ENCODE measurements at regions not wholly inside any gene's neighbourhood (a gene's known extent, or its start where the extent isn't known, plus 50 kb on each side); places are given as distances from the start of the nearest gene placed in this dataset.

DNA sequence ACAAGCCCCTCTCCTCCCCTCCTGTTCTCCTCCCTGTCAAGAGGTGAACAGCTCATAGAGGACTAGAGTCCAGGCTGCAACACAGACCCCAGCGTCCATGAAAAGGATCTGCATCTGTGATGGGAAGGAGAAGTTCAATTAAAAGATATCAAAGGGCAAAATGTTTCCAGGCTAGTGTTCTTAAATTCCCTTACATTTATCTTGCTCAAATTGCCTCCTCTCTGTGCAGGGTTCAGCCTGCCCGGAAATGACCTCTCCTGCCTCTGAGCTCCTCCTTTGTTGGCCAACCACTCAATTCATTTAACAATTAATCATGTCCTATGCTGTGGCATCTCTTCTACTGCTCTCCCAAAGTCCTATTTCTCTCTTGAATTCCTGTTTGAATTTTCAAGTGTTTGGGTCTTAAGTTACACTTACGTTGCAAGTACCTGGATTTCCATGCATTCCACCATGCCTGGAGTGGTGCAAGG is 105.3 kb downstream of the TSN start:
- 81% methylated on average over 3 of the region's 3 CpGs for WGBS
- 0 out of 2 replicates have a peak, but pooled peaks cover 4% of the 10 kb centered on the region for H3K9me3 ChIP-seq (ENCODE audit: insufficient read depth, low read depth, low read length)
- H3K27me3 ChIP-seq (ENCODE audit: insufficient read depth, low read length), result no peaks in the 10 kb centered on the region
- H3K4me3 ChIP-seq (ENCODE audit: low read length), result no peak overlapping the region
- no peak overlapping the region for H3K27ac ChIP-seq (ENCODE audit: low read depth, low read length)
- no peaks in the 10 kb centered on the region for H3K36me3 ChIP-seq (ENCODE audit: insufficient read depth, low read length)
- H3K9ac ChIP-seq (ENCODE audit: low read depth, low read length), result no peak overlapping the region
- no peaks in the 10 kb centered on the region for H3K4me1 ChIP-seq (ENCODE audit: insufficient read depth, low read length)

DNA sequence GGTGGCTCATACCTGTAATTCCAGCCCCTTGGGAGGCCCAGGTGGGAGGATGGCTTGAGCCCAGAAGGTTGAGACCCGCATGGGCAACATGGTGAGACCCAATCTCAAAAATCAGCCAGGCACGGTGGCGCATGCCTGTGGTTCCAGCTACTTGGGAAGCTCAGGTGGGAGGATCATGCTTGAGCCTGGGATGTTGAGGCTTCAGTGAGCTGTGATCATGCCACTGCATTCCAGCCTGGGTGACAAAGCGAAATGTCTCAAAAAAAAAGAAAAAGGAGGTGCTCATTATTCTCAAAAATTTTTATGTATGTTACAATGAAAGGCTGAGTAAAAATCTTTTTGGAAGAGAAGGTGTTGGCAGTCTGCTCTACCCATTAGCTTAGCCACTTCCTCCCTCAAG is 106.8 kb downstream of the TSN start:
- Histone ChIP-seq H3K27me3 (ENCODE audit: insufficient read depth, low read length) (no peaks in the 10 kb centered on the region), H3K9ac (ENCODE audit: low read depth, low read length) (no peak overlapping the region), H3K4me1 (ENCODE audit: insufficient read depth, low read length) (no peaks in the 10 kb centered on the region), H3K27ac (ENCODE audit: low read depth, low read length) (no peak overlapping the region), H3K36me3 (ENCODE audit: insufficient read depth, low read length) (no peaks in the 10 kb centered on the region), H3K4me3 (ENCODE audit: low read length) (no peak overlapping the region), H3K9me3 (ENCODE audit: insufficient read depth, low read depth, low read length) (0 out of 2 replicates have a peak, but pooled peaks cover 4% of the 10 kb centered on the region)
- WGBS, result 97% methylated on average over 4 of the region's 4 CpGs

DNA sequence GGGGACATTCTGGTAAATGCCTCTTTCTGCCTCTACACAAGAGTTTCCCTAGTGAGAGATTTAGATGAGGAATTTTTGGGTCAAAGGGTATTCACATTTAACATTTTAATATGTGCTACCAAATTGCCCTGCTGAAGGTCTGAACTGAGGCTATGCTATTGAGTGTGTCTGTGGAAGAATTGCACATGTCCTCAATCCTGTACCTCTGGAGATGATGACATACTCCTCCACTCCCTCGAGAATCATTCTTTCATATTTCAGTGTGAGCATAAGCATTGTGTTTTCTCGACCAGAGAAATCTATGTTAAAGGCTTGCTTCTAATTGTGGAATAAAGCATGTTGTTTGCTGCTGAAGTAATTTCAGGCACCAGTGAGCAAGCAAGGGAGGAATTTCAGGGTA is 110.5 kb downstream of the TSN start:
- Histone ChIP-seq H3K36me3 (ENCODE audit: insufficient read depth, low read length) (no peaks in the 10 kb centered on the region), H3K27me3 (ENCODE audit: insufficient read depth, low read length) (no peaks in the 10 kb centered on the region), H3K9ac (ENCODE audit: low read depth, low read length) (no peak overlapping the region), H3K27ac (ENCODE audit: low read depth, low read length) (no peak overlapping the region), H3K9me3 (ENCODE audit: insufficient read depth, low read depth, low read length) (no peaks in the 10 kb centered on the region), H3K4me3 (ENCODE audit: low read length) (no peak overlapping the region), H3K4me1 (ENCODE audit: insufficient read depth, low read length) (no peaks in the 10 kb centered on the region)
- 88% methylated on average over 2 of the region's 2 CpGs for WGBS

DNA sequence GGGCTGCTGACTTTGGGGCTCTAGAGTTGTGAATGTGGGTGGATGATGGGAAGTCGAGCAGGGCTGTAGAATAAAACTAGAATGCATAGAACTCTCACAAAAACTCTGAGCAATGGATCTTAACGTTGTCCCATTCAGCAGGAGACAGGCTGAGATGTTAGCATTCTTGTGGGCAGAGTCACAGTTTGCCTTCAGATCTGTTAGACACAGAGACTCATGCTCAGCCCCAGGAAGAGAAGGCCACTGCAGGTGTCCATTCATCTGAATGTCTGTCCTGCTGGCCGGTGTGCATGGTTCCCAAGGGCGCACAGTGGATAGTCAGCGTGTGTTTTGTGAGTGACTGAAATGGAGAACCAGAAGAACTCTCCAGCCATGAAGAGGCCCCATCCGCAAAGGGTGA is 111.3 kb downstream of the TSN start:
- Histone ChIP-seq H3K4me3 (ENCODE audit: low read length) (no peak overlapping the region), H3K4me1 (ENCODE audit: insufficient read depth, low read length) (no peaks in the 10 kb centered on the region), H3K27me3 (ENCODE audit: insufficient read depth, low read length) (no peaks in the 10 kb centered on the region), H3K27ac (ENCODE audit: low read depth, low read length) (no peak overlapping the region), H3K9ac (ENCODE audit: low read depth, low read length) (no peak overlapping the region), H3K9me3 (ENCODE audit: insufficient read depth, low read depth, low read length) (no peaks in the 10 kb centered on the region), H3K36me3 (ENCODE audit: insufficient read depth, low read length) (no peaks in the 10 kb centered on the region)
- 90% methylated on average over 6 of the region's 6 CpGs for WGBS

DNA sequence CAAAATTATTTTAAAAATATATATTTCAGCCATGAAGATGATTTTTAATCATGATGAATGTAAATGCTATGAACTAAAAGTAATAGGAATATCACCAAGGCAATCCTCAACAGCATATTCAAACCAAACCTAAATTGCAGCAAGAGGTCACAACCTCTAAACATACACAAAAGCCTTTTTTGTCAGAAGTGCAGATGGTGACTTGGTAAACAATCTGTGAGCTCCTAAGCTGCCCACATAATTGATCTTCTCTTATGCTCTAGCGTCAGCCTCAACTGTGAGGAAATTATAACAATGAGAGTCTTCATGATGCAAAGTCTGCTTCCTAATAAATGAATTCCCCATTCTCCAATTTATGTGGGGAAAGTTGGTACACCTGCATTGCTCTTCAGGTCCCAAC is 113.2 kb downstream of the TSN start:
- H3K4me3 ChIP-seq (ENCODE audit: low read length), result no peak overlapping the region
- H3K9ac ChIP-seq (ENCODE audit: low read depth, low read length), result no peak overlapping the region; the same call in 1 of the 2 replicates
- H3K9me3 ChIP-seq (ENCODE audit: insufficient read depth, low read depth, low read length), result no peaks in the 10 kb centered on the region
- H3K36me3 ChIP-seq (ENCODE audit: insufficient read depth, low read length), result no peaks in the 10 kb centered on the region
- WGBS, result 88% methylated on average over 1 of the region's 1 CpG
- H3K4me1 ChIP-seq (ENCODE audit: insufficient read depth, low read length), result no peaks in the 10 kb centered on the region; the same call in 1 of the 2 replicates
- no peaks in the 10 kb centered on the region for H3K27me3 ChIP-seq (ENCODE audit: insufficient read depth, low read length)
- H3K27ac ChIP-seq (ENCODE audit: low read depth, low read length), result no peak overlapping the region

DNA sequence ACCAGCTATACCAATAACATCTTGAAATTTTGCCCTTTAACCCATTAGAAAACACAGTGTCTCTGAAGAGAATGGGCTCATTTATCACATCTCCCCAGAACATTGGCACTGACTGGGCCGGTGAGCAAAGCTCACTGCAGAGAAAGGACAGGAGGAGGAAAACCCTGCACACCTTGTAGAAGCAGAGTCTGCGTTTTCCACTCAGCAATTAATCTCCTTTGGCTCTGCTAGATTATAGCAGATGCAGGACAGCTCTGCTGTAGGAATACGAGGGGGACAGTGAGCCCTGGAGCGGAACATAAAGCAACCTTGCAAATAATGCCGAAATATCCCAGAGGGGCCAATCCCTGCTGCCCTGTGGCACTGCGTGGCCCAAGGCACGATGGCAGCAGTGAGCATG is 113.9 kb downstream of the TSN start:
- Histone ChIP-seq H3K27me3 (ENCODE audit: insufficient read depth, low read length) (no peaks in the 10 kb centered on the region), H3K4me1 (ENCODE audit: insufficient read depth, low read length) (no peaks in the 10 kb centered on the region; the same call in 1 of the 2 replicates), H3K36me3 (ENCODE audit: insufficient read depth, low read length) (no peaks in the 10 kb centered on the region), H3K4me3 (ENCODE audit: low read length) (no peak overlapping the region), H3K9me3 (ENCODE audit: insufficient read depth, low read depth, low read length) (no peaks in the 10 kb centered on the region), H3K9ac (ENCODE audit: low read depth, low read length) (no peak overlapping the region), H3K27ac (ENCODE audit: low read depth, low read length) (no peak overlapping the region)
- WGBS, result 88% methylated on average over 7 of the region's 7 CpGs

DNA sequence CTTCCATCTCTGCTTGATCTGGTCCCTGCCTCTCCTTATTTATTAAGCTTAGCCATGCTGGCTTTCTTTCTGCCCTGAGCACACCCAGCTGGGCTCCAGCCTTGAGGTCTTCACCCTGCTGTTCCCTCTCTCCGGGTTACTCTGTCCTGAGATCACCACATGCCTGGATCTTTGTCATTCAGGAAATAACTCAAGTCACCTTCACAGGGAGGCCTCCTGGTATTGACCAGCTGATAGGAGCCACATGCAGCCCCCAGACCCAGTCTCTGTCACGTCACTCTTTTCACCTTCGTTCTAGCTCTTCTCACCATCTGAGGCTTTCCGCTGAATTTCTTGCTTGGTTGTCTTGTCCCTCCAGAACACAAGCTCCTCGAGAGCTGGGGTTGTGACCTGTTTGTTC is 114.4 kb downstream of the TSN start:
- H3K27me3 ChIP-seq (ENCODE audit: insufficient read depth, low read length), result no peaks in the 10 kb centered on the region
- WGBS, result 85% methylated on average over 5 of the region's 5 CpGs
- H3K4me1 ChIP-seq (ENCODE audit: insufficient read depth, low read length), result no peaks in the 10 kb centered on the region; the same call in 1 of the 2 replicates
- H3K36me3 ChIP-seq (ENCODE audit: insufficient read depth, low read length), result no peaks in the 10 kb centered on the region
- H3K9me3 ChIP-seq (ENCODE audit: insufficient read depth, low read depth, low read length), result no peaks in the 10 kb centered on the region
- H3K27ac ChIP-seq (ENCODE audit: low read depth, low read length), result no peak overlapping the region
- no peak overlapping the region for H3K4me3 ChIP-seq (ENCODE audit: low read length)
- H3K9ac ChIP-seq (ENCODE audit: low read depth, low read length), result no peak overlapping the region

DNA sequence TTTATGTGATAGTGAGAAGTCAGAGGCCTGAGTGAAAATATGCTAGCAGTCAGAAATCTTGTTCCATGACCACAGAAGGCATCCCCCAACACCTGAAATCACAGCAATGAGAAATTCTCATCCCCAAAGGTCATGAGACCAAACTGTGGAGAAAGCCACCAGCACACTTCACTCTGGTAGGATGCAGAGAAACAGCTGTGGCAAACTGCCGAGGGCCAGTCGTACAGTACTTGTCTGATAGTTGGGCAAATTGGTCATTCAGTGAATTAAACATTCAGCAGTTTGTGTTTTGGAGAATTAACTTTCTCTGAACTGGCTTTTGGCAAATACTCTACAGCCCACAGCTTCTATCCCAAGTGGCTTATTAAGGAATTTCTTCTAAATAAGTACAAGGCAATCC is 117.2 kb downstream of the TSN start:
- Histone ChIP-seq H3K4me3 (ENCODE audit: low read length) (no peak overlapping the region), H3K36me3 (ENCODE audit: insufficient read depth, low read length) (no peaks in the 10 kb centered on the region), H3K27me3 (ENCODE audit: insufficient read depth, low read length) (no peaks in the 10 kb centered on the region), H3K27ac (ENCODE audit: low read depth, low read length) (no peak overlapping the region), H3K4me1 (ENCODE audit: insufficient read depth, low read length) (no peaks in the 10 kb centered on the region; the same call in 1 of the 2 replicates), H3K9ac (ENCODE audit: low read depth, low read length) (no peak overlapping the region), H3K9me3 (ENCODE audit: insufficient read depth, low read depth, low read length) (no peaks in the 10 kb centered on the region)
- WGBS, result 100% methylated on average over 2 of the region's 2 CpGs

DNA sequence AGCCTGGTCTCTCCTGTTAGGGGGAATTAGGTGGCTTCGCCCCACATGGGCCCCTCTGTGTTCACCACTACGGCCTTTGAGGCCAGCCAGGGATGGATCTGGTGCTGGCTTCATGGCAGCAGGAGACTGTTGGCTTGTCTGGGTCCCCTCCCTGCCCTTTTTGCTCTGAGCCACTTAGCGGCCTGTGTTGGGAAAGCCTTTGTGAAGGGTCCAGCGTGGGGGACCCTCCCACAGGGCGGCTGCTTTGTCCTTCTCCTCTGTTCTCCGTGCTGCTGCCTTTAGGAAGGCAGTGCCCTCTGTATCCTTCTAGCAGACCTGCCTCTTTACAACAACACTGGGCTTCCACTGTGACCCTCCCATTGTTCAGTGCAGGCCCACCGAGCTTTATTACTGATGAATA is 118.4 kb downstream of the TSN start:
- H3K27me3 ChIP-seq (ENCODE audit: insufficient read depth, low read length), result no peaks in the 10 kb centered on the region
- H3K4me1 ChIP-seq (ENCODE audit: insufficient read depth, low read length), result no peaks in the 10 kb centered on the region; the same call in 1 of the 2 replicates
- 73% methylated on average over 6 of the region's 7 CpGs for WGBS
- H3K4me3 ChIP-seq (ENCODE audit: low read length), result no peak overlapping the region
- no peak overlapping the region for H3K9ac ChIP-seq (ENCODE audit: low read depth, low read length)
- peaks cover 2% of the 10 kb centered on the region; the same call in 1 of the 2 replicates for H3K9me3 ChIP-seq (ENCODE audit: insufficient read depth, low read depth, low read length)
- H3K36me3 ChIP-seq (ENCODE audit: insufficient read depth, low read length), result no peaks in the 10 kb centered on the region
- H3K27ac ChIP-seq (ENCODE audit: low read depth, low read length), result no peak overlapping the region

DNA sequence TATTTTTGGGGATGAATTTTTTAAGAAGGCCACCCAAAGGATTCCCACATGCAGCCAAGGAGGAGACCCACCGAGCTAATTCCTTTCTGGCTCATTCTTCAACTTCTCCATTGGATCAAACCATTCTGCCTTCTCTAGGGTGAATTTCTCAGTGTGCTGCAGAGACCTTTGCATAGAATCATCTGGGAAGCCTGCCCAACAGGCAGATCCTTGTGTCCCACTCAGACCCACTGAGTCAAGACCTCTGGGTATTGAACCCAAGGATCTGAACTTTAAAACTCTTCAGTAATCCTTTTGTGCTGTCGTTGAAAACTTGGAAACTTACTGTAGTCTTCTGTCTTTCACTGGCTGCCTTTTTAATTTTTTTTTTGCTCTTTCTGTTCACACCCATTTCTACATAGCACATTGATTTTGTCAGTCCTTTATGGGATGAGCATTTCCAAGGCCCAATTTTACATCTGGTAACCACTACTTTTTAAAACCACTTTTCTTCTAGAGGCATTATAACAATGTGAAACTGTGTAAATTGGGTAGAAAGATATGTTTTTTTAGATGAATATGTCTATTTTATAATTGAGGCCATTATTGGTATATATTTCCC is 120.2 kb downstream of the TSN start:
- no peaks in the 10 kb centered on the region; the same call in 1 of the 2 replicates for H3K4me1 ChIP-seq (ENCODE audit: insufficient read depth, low read length)
- no peak overlapping the region for H3K4me3 ChIP-seq (ENCODE audit: low read length)
- no peak overlapping the region for H3K9ac ChIP-seq (ENCODE audit: low read depth, low read length)
- no peak overlapping the region for H3K27ac ChIP-seq (ENCODE audit: low read depth, low read length)
- peaks cover 2% of the 10 kb centered on the region; the same call in 1 of the 2 replicates for H3K9me3 ChIP-seq (ENCODE audit: insufficient read depth, low read depth, low read length)
- no peaks in the 10 kb centered on the region for H3K27me3 ChIP-seq (ENCODE audit: insufficient read depth, low read length)
- 90% methylated on average over 2 of the region's 2 CpGs for WGBS
- H3K36me3 ChIP-seq (ENCODE audit: insufficient read depth, low read length), result no peaks in the 10 kb centered on the region

DNA sequence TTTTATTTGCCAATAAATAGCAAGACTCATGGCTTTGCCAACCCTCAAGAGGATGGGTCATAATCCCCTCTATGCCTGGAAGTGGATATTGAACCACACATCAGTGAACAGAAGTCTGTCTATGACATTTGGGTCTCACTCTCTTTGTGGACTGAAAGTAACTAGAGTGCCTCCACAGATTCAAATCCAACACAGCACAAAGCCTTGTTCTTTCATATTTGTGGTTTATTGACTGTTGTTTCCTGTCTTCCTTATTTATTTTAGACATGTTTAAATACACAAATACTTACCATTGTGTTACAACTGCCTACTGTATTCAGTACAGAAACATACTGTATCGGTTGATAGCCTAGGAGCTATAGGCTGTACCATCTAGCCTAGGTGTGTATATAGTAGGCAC is 121.9 kb downstream of the TSN start:
- 100% methylated on average over 1 of the region's 1 CpG for WGBS
- Histone ChIP-seq H3K27ac (ENCODE audit: low read depth, low read length) (no peak overlapping the region), H3K4me1 (ENCODE audit: insufficient read depth, low read length) (no peaks in the 10 kb centered on the region; the same call in 1 of the 2 replicates), H3K4me3 (ENCODE audit: low read length) (no peak overlapping the region), H3K9ac (ENCODE audit: low read depth, low read length) (no peak overlapping the region), H3K36me3 (ENCODE audit: insufficient read depth, low read length) (no peaks in the 10 kb centered on the region), H3K9me3 (ENCODE audit: insufficient read depth, low read depth, low read length) (peaks cover 2% of the 10 kb centered on the region; the same call in 1 of the 2 replicates), H3K27me3 (ENCODE audit: insufficient read depth, low read length) (no peaks in the 10 kb centered on the region)

DNA sequence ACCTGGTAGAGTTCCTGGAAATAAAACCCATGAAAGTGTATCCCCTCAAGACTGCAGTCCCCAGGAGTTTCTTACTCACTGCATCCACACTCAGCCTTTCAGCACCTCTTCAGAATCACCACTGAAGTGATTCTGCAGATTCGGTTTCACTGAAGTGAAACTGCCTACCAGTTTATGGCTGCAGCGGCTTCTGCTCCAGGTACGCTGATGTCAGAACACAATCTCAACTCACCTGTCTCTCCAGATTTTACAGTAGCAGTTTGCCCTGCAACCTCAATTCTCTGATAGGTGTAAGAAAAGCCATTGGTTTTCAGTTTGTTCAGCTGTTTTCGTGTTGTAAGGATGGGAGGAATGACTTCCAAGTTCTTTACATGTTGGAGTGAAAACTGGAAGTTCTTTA is 124.8 kb downstream of the TSN start:
- H3K4me3 ChIP-seq (ENCODE audit: low read length), result no peak overlapping the region
- H3K27me3 ChIP-seq (ENCODE audit: insufficient read depth, low read length), result no peaks in the 10 kb centered on the region
- 92% methylated on average over 4 of the region's 4 CpGs for WGBS
- no peaks in the 10 kb centered on the region for H3K36me3 ChIP-seq (ENCODE audit: insufficient read depth, low read length)
- no peak overlapping the region for H3K9ac ChIP-seq (ENCODE audit: low read depth, low read length)
- peaks cover 10% of the 10 kb centered on the region; the same call in 1 of the 2 replicates for H3K4me1 ChIP-seq (ENCODE audit: insufficient read depth, low read length)
- H3K9me3 ChIP-seq (ENCODE audit: insufficient read depth, low read depth, low read length), result peaks cover 2% of the 10 kb centered on the region; the same call in 1 of the 2 replicates
- no peak overlapping the region for H3K27ac ChIP-seq (ENCODE audit: low read depth, low read length)
